A549 (cell line): ENCODE measurements at regions not wholly inside any gene's neighbourhood (a gene's known extent, or its start where the extent isn't known, plus 50 kb on each side); places are given as distances from the start of the nearest gene placed in this dataset.

Experiments used
- ATAC-seq, 2 experiments: fragments of 200-7000 bp in 1 of 2; fragments of >200 bp in 1 of 2; cut with Nextera tagmentation in 1 of 2; cut with Tn5 transposase in 1 of 2; 3 replicates each; pipeline versions ENCODE4 v1.8.0 to v1.9.1; 2018 to 2020; ENCODE audit warnings: mild to moderate bottlenecking in 1 of 2, moderate library complexity in 1 of 2
- CTCF ChIA-PET: fragments of 300-600 bp; sonication (Branson Sonifier 250); formaldehyde crosslinking; extraction: SDS; loops from one replicate; lab custom pipeline; 2021; ENCODE audit warnings: antibody characterized with exemption, inconsistent platforms; lab: Yijun Ruan, JAX
- POLR2A ChIA-PET: fragments of 350-600 bp; formaldehyde crosslinking; extraction: SDS; loops from one replicate; lab custom pipeline; 2021; ENCODE audit warnings: antibody characterized with exemption, inconsistent platforms; lab: Yijun Ruan, JAX
- DNase-seq, 2 experiments: peaks; one replicate each; pipeline versions ENCODE4 v3.0.0 to v3.0.0-alpha.2; 2011 to 2016; ENCODE audit warnings: low read depth in 1 of 2, low spot score in 1 of 2
- FAIRE-seq: peaks from 2 replicates; lab custom pipeline; 2011; peaks lifted over from hg19 to GRCh38; lab: Jason Lieb, UNC
- H3K27ac ChIP-seq, 2 experiments: fragments of >200 bp; sonication (Bioruptor Twin); formaldehyde crosslinking; 3 replicates each; pipeline ENCODE4 v1.5.1; 2016 to 2017
- H3K4me1 ChIP-seq: fragments of >200 bp; sonication (Bioruptor Twin); formaldehyde crosslinking; 3 replicates; pipeline ENCODE4 v1.6.1; 2016
- H3K4me2 ChIP-seq: fragments of >200 bp; sonication (Bioruptor Twin); formaldehyde crosslinking; 3 replicates; pipeline ENCODE4 v1.6.1; 2016
- H3K4me3 ChIP-seq: fragments of >200 bp; sonication (Bioruptor Twin); formaldehyde crosslinking; 3 replicates; pipeline ENCODE4 v1.5.1; 2016
- H3K9me3 ChIP-seq: fragments of >200 bp; sonication (Bioruptor Twin); formaldehyde crosslinking; 3 replicates; pipeline ENCODE4 v1.6.1; 2016
- BCL3 ChIP-seq: fragments of >200 bp; sonication (Bioruptor Twin); formaldehyde crosslinking; IDR thresholded peaks from 3 replicates; pipeline ENCODE4 v1.6.1; 2016
- BHLHE40 ChIP-seq: IDR thresholded peaks from 2 replicates; pipeline ENCODE4 v1.6.1; 2012; ENCODE audit warnings: low read depth, low read length, inconsistent platforms
- CHD2 ChIP-seq: fragments of 150-350 bp; IDR thresholded peaks from 2 replicates; pipeline ENCODE4 v1.6.1; 2014; ENCODE audit warnings: low read length; ENCODE audit not compliant: partially characterized antibody
- CHD4 ChIP-seq: fragments of 200-600 bp; sonication (generic); IDR thresholded peaks from 2 replicates; pipeline ENCODE4 v1.6.1; 2016; ENCODE audit warnings: antibody characterized with exemption, mild to moderate bottlenecking, borderline replicate concordance
- EHMT2 ChIP-seq: fragments of 200-600 bp; sonication (generic); IDR thresholded peaks from 2 replicates; pipeline ENCODE4 v1.6.1; 2016; ENCODE audit warnings: antibody characterized with exemption, low read depth, mild to moderate bottlenecking, moderate library complexity
- EP300 ChIP-seq, 2 experiments: fragments of >200 bp; sonication (Bioruptor Twin); formaldehyde crosslinking; IDR thresholded peaks; 2 replicates in 1 of 2; 3 replicates in 1 of 2; pipeline ENCODE4 v1.6.1; 2016 to 2017
- ESRRA ChIP-seq: fragments of 150-350 bp; IDR thresholded peaks from 2 replicates; pipeline ENCODE4 v1.6.1; 2014; ENCODE audit warnings: mild to moderate bottlenecking, low read length, borderline replicate concordance
- FOSB ChIP-seq: fragments of 250-450 bp; sonication (Bioruptor Pico); IDR thresholded peaks from 2 replicates; pipeline ENCODE4 v1.5.0; 2020; ENCODE audit warnings: mild to moderate bottlenecking, moderate library complexity
- HOXB5 ChIP-seq: fragments of 250-450 bp; sonication (Bioruptor Pico); IDR thresholded peaks from 2 replicates; pipeline ENCODE4 v1.5.0; 2020; ENCODE audit warnings: mild to moderate bottlenecking, moderate library complexity
- KDM1A ChIP-seq: fragments of 200-600 bp; sonication (generic); IDR thresholded peaks from 2 replicates; pipeline ENCODE4 v1.6.1; 2016; ENCODE audit warnings: low read depth, mild to moderate bottlenecking
- MAFK ChIP-seq: fragments of 450-650 bp; IDR thresholded peaks from 2 replicates; pipeline ENCODE4 v1.6.1; 2014; ENCODE audit not compliant: partially characterized antibody
- MAZ ChIP-seq: fragments of 150-350 bp; IDR thresholded peaks from 2 replicates; pipeline ENCODE4 v1.6.1; 2014; ENCODE audit warnings: antibody characterized with exemption, low read depth, low read length, borderline replicate concordance
- NPAS2 ChIP-seq: fragments of 250-450 bp; sonication (Bioruptor Pico); IDR thresholded peaks from 2 replicates; pipeline ENCODE4 v1.8.0; 2022; ENCODE audit warnings: mild to moderate bottlenecking, moderate library complexity, borderline replicate concordance
- POLR2A ChIP-seq: IDR thresholded peaks from 2 replicates; pipeline ENCODE4 v1.6.1; 2012; ENCODE audit warnings: mild to moderate bottlenecking, low read length
- RAD21 ChIP-seq, 2 experiments: fragments of >200 bp in 1 of 2; sonication (Bioruptor Twin) in 1 of 2; formaldehyde crosslinking in 1 of 2; IDR thresholded peaks in 1 of 2; conservative IDR thresholded peaks in 1 of 2; 2 replicates in 1 of 2; 3 replicates in 1 of 2; pipeline ENCODE4 v1.6.1; 2012 to 2018; ENCODE audit warnings: inconsistent platforms in 1 of 2
- RFX5 ChIP-seq: fragments of 450-650 bp; IDR thresholded peaks from 2 replicates; pipeline ENCODE4 v1.7.1; 2014; ENCODE audit warnings: antibody characterized with exemption, mild to moderate bottlenecking, moderate library complexity
- RNF2 ChIP-seq: fragments of 200-600 bp; sonication (generic); IDR thresholded peaks from 2 replicates; pipeline ENCODE4 v1.6.1; 2016; ENCODE audit warnings: low read depth, mild to moderate bottlenecking, antibody characterized with exemption, moderate library complexity, borderline replicate concordance
- SMC3 ChIP-seq: fragments of >200 bp; sonication (Bioruptor Twin); formaldehyde crosslinking; IDR thresholded peaks from 3 replicates; pipeline ENCODE4 v1.6.1; 2018; ENCODE audit warnings: inconsistent platforms
- SREBF2 ChIP-seq: fragments of 450-650 bp; IDR thresholded peaks from 2 replicates; pipeline ENCODE4 v1.6.1; 2014; ENCODE audit warnings: mild to moderate bottlenecking, moderate library complexity
- ZFP36 ChIP-seq: fragments of 450-650 bp; IDR thresholded peaks from 2 replicates; pipeline ENCODE4 v1.6.1; 2014; ENCODE audit warnings: borderline replicate concordance; ENCODE audit not compliant: partially characterized antibody
- WGBS: methylation state at CpG from one replicate; pipeline ENCODE4 v1.1.6; 2017; ENCODE audit errors: missing lambda C conversion rate; 5-methylcytosine and 5-hydroxymethylcytosine counted together
- TF ChIP-seq, protein P1 (sequence below): fragments of >200 bp; sonication (Bioruptor Twin); formaldehyde crosslinking; IDR thresholded peaks from 3 replicates; pipeline ENCODE4 v1.5.1; 2016

DNA sequence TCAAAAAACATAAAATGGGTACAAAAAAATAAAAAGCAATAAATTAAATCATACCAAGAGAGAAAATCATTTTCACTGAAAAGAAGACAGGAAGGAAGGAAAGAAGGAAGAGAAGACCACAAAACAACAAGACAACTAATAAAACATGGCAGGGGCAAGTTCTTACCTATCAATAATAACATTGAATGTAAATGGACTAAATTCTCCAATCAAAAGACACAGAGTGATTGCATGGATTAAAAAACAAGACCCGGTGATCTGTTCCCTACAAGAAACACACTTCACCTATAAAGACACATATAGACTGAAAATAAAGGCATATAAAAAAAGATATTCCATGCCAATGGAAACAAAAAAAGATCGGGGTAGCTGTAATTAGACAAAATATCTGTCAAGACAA, 82.6 kb upstream of the CERS6 start:
- ChIA-PET CTCF (interaction anchor here (0.6 kb wide), 1 partner anchor 1560 kb away, joined by 3 read pairs; no protein-coding TSS in a partner anchor), POLR2A (no interaction called here)
- WGBS, result 32% methylated on average over 2 of the region's 2 CpGs
- no peaks in the 10 kb centered on the region for H3K4me1 ChIP-seq
- FAIRE-seq (no peak), ATAC-seq (no peak), DNase-seq (no peak)
- H3K4me3 ChIP-seq, result no peak overlapping the region
- no peak overlapping the region for H3K4me2 ChIP-seq
- TF ChIP-seq, protein P1, sequence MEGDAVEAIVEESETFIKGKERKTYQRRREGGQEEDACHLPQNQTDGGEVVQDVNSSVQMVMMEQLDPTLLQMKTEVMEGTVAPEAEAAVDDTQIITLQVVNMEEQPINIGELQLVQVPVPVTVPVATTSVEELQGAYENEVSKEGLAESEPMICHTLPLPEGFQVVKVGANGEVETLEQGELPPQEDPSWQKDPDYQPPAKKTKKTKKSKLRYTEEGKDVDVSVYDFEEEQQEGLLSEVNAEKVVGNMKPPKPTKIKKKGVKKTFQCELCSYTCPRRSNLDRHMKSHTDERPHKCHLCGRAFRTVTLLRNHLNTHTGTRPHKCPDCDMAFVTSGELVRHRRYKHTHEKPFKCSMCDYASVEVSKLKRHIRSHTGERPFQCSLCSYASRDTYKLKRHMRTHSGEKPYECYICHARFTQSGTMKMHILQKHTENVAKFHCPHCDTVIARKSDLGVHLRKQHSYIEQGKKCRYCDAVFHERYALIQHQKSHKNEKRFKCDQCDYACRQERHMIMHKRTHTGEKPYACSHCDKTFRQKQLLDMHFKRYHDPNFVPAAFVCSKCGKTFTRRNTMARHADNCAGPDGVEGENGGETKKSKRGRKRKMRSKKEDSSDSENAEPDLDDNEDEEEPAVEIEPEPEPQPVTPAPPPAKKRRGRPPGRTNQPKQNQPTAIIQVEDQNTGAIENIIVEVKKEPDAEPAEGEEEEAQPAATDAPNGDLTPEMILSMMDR, result no peak
- no peak for TF ChIP-seq CHD4
- TF ChIP-seq CHD2, result no peak
- TF ChIP-seq EP300 (IDR thresholded peaks at IDR 0.05), result no peak
- no peak for TF ChIP-seq FOSB (CRISPR knock-in tag)
- TF ChIP-seq MAFK, result no peak
- TF ChIP-seq POLR2A, result no peak
- no peak for TF ChIP-seq RNF2
- TF ChIP-seq ESRRA, result no peak
- TF ChIP-seq HOXB5, result no peak
- TF ChIP-seq BCL3, result no peak
- no peak for TF ChIP-seq EHMT2
- TF ChIP-seq ZFP36, result no peak
- no peak for TF ChIP-seq KDM1A
- H3K9me3 ChIP-seq, result peaks cover 6% of the 10 kb centered on the region; the same call in 1 of the 3 replicates
- H3K27ac ChIP-seq, result no peak overlapping the region

DNA sequence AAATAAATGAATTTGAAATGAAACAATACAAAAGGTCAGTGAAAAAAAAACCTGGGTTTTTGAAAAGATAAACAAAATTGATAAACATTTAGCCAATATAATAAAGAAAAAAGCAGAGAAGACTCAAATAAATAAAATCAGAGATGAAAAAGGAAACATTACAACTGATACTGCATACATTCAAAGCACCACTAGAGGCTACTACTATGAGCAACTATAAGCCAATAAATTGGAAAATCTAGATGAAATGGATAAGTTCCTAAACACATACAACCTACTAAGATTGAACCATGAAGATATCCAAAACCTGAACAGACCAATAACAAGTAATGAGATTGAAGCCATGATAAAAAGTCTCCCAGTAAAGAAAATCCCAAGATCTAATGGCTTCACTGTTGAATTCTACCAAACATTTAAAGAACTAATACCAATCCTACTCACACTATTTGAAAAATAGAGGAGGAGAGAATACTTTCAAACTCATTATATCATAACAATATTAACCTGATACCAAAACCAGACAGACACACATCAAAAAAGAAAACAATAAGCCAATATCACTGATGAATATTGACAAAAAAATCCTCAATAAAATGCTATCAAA, 80.8 kb upstream of the CERS6 start:
- peaks cover 6% of the 10 kb centered on the region; the same call in 1 of the 3 replicates for H3K9me3 ChIP-seq
- DNase-seq (peak in 1 of 2 experiments; percentile 4), ATAC-seq (no peak), FAIRE-seq (no peak)
- ChIA-PET POLR2A (no interaction called here), CTCF (no interaction called here)
- H3K4me3 ChIP-seq, result no peak overlapping the region
- no peaks in the 10 kb centered on the region for H3K4me1 ChIP-seq
- no peak overlapping the region for H3K4me2 ChIP-seq
- TF ChIP-seq SREBF2 (no peak), BHLHE40 (no peak), MAZ (no peak), RAD21 (conservative IDR thresholded peaks at IDR 0.05 in 1 of 2, IDR thresholded peaks at IDR 0.05 in 1 of 2) (peak; percentile 42 to 47; a peak in 4 of 5 replicates), SMC3 (peak; percentile 47; the same call in 2 of the 3 replicates), CHD2 (no peak), NPAS2 (no peak), RFX5 (no peak)
- TF ChIP-seq, protein P1, result peak; percentile 38; the same call in 2 of the 3 replicates
- TF ChIP-seq, all 56 proteins: peak for 3
- no peak overlapping the region for H3K27ac ChIP-seq
